Right lobe of liver (tissue), 6 donors: ENCODE measurements at regions not wholly inside any gene's neighbourhood (a gene's known extent, or its start where the extent isn't known, plus 50 kb on each side); places are given as distances from the start of the nearest gene placed in this dataset.

Experiments
- ATAC-seq, 4 donors: fragments of 200-7000 bp; cut with Tn5 transposase; one replicate each; pipeline ENCODE4 v1.9.1; 2020; ENCODE audit warnings: mild to moderate bottlenecking in 4 of 4, moderate library complexity in 4 of 4
- DNase-seq, 3 donors: peaks; one replicate each; pipeline ENCODE4 v3.0.0-alpha.2; 2020
- H3K27ac ChIP-seq, 3 donors: fragments of 200-600 bp; one replicate each; pipeline ENCODE4 v1.8.0; 2022
- H3K27me3 ChIP-seq, 2 donors: fragments of 200-600 bp; one replicate each; pipeline ENCODE4 v1.8.0; 2022
- H3K36me3 ChIP-seq, 4 donors: fragments of 200-600 bp; sonication (generic) in 1 of 4; one replicate each; pipeline versions ENCODE4 v1.5.1 to v1.8.0; 2017 to 2022; ENCODE audit warnings: control low read depth in 1 of 4
- H3K4me1 ChIP-seq, 4 donors: fragments of 200-600 bp; sonication (generic) in 1 of 4; one replicate each; pipeline versions ENCODE4 v1.5.1 to v1.8.0; 2017 to 2022; ENCODE audit warnings: control low read depth in 1 of 4
- H3K4me3 ChIP-seq, 3 donors: fragments of 200-600 bp; one replicate each; pipeline ENCODE4 v1.8.0; 2022
- H3K9me3 ChIP-seq, 4 donors: fragments of 200-600 bp; sonication (generic) in 1 of 4; one replicate each; pipeline versions ENCODE4 v1.5.1 to v1.8.0; 2017 to 2022; ENCODE audit warnings: control low read depth in 1 of 4
- POLR2A ChIP-seq: fragments of 450-650 bp; IDR thresholded peaks from one replicate; pipeline ENCODE4 v1.6.1; 2017; ENCODE audit warnings: antibody characterized with exemption, mild to moderate bottlenecking
- WGBS: methylation state at CpG from one replicate; pipeline ENCODE4 v1.1.6; 2018; ENCODE audit warnings: low coverage, low lambda C conversion rate; ENCODE audit not compliant: insufficient coverage; ENCODE audit errors: missing lambda C conversion rate; 5-methylcytosine and 5-hydroxymethylcytosine counted together
- intact Hi-C, 2 donors: fragments of 100-400 bp; cut with DNase I; formaldehyde crosslinking; loops; one replicate each; pipeline versions ENCODE4 v1.11.2 to v1.14.1; 2022
- TF ChIP-seq, protein P1 (sequence below), 4 donors: fragments of 200-600 bp in 3 of 4; fragments of 450-650 bp in 1 of 4; IDR thresholded peaks; one replicate each; pipeline versions ENCODE4 v1.5.1 to v1.8.0; 2016 to 2022; ENCODE audit warnings: antibody characterized with exemption in 4 of 4, mild to moderate bottlenecking in 2 of 4
- donor health status: DM: no; HTN: yes; CAD: no.
- donor health status: DM: no; HTN: no; CAD: no.
- donor health status: DM: no; HTN: no; CAD: no.
- donor health status: DM: no; HTN: yes; CAD: no.
- donor health status: DM: no; HTN: yes; CAD: no.

DNA sequence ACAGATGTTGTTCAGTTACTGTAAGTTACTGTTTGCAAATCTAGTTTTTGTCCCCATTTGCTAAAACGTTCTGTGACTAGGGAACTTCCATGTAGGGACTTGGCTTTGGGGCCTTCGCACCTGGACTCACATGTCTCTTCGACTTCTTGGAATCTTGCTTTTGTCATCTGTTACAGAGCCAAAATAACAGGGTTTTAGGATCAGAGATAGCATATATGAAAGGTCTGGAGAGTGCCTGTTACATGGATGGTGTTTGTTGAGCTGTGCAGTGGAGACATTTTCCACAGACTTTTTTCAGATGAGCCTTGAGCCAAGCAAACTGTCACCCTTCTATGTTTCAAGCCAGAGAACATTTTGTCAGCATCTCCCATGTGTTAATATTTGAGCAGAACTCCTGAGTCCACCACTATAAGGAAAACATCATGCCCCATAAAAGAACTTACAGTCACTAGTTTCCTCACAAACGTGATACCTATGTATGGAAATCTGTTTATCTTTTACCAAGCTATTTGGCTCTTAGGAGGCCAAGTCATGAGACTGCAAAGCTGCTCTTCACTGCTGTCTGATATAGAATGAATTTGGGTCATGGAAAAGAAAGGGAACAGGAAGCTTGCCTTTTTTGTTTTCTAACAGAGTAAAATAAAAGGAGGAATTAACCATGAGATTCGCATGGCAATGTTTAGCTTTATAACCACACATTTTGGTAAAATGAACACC lies 818.6 kb upstream of the IGFBP3 start:
- TF ChIP-seq, protein P1, sequence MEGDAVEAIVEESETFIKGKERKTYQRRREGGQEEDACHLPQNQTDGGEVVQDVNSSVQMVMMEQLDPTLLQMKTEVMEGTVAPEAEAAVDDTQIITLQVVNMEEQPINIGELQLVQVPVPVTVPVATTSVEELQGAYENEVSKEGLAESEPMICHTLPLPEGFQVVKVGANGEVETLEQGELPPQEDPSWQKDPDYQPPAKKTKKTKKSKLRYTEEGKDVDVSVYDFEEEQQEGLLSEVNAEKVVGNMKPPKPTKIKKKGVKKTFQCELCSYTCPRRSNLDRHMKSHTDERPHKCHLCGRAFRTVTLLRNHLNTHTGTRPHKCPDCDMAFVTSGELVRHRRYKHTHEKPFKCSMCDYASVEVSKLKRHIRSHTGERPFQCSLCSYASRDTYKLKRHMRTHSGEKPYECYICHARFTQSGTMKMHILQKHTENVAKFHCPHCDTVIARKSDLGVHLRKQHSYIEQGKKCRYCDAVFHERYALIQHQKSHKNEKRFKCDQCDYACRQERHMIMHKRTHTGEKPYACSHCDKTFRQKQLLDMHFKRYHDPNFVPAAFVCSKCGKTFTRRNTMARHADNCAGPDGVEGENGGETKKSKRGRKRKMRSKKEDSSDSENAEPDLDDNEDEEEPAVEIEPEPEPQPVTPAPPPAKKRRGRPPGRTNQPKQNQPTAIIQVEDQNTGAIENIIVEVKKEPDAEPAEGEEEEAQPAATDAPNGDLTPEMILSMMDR (IDR thresholded peaks at IDR 0.05) = no peak
- no peak for TF ChIP-seq POLR2A
- DNase-seq = no peak
- intact Hi-C loops = no loop called here
- WGBS = 72% methylated on average over 5 of the region's 5 CpGs
- Histone ChIP-seq H3K9me3 (no peaks in the 10 kb centered on the region), H3K36me3 (no peaks in the 10 kb centered on the region), H3K27ac (no peak overlapping the region), H3K4me1 (no peaks in the 10 kb centered on the region), H3K4me3 (no peak overlapping the region), H3K27me3 (no peaks in the 10 kb centered on the region)
- no peak for ATAC-seq

DNA sequence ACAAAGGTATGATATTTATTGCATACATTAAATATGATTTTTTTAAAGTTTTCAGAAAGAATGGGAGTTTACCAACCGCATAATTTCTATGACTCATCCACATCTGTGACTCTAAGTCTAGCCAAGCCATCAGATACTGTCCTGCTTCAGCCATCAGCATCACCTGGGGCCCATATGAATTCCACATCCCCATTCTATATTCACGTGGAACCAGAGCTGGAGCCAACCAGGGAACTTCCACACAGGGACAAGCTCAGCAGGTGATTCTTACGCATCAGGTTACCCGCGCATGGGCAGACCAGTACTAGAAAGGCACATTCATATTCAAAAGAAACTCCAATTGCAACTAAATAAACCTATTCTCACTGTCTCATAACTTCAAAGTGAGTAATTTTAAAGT lies 817.7 kb upstream of the IGFBP3 start:
- no peaks in the 10 kb centered on the region for H3K4me1 ChIP-seq
- ATAC-seq (no peak), DNase-seq (no peak)
- intact Hi-C loops = no loop called here
- H3K27me3 ChIP-seq = no peaks in the 10 kb centered on the region
- TF ChIP-seq POLR2A = no peak
- TF ChIP-seq, protein P1 (IDR thresholded peaks at IDR 0.05) = no peak
- H3K9me3 ChIP-seq = no peaks in the 10 kb centered on the region
- no peak overlapping the region for H3K27ac ChIP-seq
- no peaks in the 10 kb centered on the region for H3K36me3 ChIP-seq
- 92% methylated on average over 5 of the region's 5 CpGs for WGBS
- no peak overlapping the region for H3K4me3 ChIP-seq

DNA sequence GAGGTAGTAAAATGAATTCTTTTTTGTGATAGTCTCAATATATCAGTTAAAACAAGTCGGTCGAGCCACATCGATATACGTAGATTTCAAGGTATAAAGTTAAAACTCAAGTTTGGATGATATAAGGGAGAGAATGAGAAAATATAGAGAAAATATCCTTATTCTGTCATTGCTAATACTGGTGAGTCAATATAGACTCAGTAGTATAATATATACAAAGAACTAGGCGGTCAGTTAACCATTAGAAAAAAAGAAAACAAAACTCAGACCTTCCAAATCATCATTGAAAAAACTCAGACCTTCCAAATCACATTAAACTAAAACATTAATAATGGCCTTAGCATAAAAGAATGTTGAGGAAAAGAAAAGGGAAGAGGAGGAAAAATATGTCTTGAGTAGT lies 817.1 kb upstream of the IGFBP3 start:
- Histone ChIP-seq H3K36me3 (no peaks in the 10 kb centered on the region), H3K4me3 (no peak overlapping the region), H3K27ac (no peak overlapping the region), H3K9me3 (no peaks in the 10 kb centered on the region), H3K4me1 (no peaks in the 10 kb centered on the region), H3K27me3 (no peaks in the 10 kb centered on the region)
- TF ChIP-seq, protein P1 (IDR thresholded peaks at IDR 0.05) = no peak
- TF ChIP-seq POLR2A = no peak
- ATAC-seq (no peak), DNase-seq (no peak)
- WGBS = 92% methylated on average over 4 of the region's 5 CpGs
- intact Hi-C loops = no loop called here

DNA sequence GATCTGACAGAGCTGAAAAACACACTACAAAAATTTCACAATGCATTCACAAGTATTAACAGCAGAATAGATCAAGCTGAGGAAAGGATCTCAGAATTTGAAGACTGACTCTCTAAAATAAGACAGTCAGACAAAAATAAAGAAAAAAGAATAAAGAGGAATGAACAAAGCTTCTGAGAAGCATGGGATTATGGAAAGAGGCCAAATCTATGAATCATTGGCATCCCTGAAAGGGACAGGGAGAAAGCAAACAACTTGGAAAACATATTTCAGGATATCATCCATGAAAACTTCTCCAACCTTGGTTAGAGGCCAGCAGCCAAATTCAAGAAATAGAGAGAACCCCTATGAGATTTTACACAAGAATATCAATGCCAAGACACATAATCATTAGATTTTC lies 804.8 kb upstream of the IGFBP3 start:
- Histone ChIP-seq H3K4me3 (no peak overlapping the region), H3K36me3 (no peaks in the 10 kb centered on the region), H3K27ac (no peak overlapping the region), H3K27me3 (no peaks in the 10 kb centered on the region), H3K4me1 (no peaks in the 10 kb centered on the region), H3K9me3 (no peaks in the 10 kb centered on the region)
- intact Hi-C loops = no loop called here
- TF ChIP-seq, protein P1 (IDR thresholded peaks at IDR 0.05) = no peak
- TF ChIP-seq POLR2A = no peak
- DNase-seq = no peak
- ATAC-seq = no peak

DNA sequence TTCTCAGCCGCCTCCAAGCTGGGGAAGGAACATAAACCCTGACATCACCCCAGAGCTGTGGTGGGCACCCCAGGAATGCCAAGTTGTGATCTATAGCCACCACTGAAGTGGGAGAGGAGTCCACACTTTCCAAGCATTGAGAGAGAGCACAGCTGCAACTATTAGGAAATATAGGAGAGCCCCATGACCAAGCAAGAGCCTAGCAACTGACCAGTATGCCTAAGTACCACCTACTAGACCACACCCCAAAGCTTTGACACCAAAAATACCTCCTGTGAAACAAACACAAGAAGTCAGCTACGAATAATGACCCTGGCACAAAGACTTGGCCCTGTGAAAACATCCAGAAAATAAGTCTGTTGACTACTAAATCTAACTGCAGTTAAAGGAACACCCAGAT lies 804.1 kb upstream of the IGFBP3 start:
- DNase-seq (no peak), ATAC-seq (no peak)
- Histone ChIP-seq H3K4me3 (no peak overlapping the region), H3K4me1 (no peaks in the 10 kb centered on the region), H3K27me3 (no peaks in the 10 kb centered on the region), H3K27ac (no peak overlapping the region), H3K9me3 (no peaks in the 10 kb centered on the region), H3K36me3 (no peaks in the 10 kb centered on the region)
- intact Hi-C loops = no loop called here
- TF ChIP-seq, protein P1 (IDR thresholded peaks at IDR 0.05) = no peak
- TF ChIP-seq POLR2A = no peak
- WGBS = 88% methylated on average over 2 of the region's 2 CpGs
